NCI-H2081 (cell line): ENCODE measurements at regions not wholly inside any gene's neighbourhood (a gene's known extent, or its start where the extent isn't known, plus 50 kb on each side); places are given as distances from the start of the nearest gene placed in this dataset.

Source experiments
- DNase-seq, 2 experiments: peaks; one replicate each; lab custom pipeline; 2025; lab: John Stamatoyannopoulos, UW

- no peak for DNase-seq
Measured at GRCh38 chr13:80235967-80236302, 105.0 kb downstream of the SPRY2 start.

DNA sequence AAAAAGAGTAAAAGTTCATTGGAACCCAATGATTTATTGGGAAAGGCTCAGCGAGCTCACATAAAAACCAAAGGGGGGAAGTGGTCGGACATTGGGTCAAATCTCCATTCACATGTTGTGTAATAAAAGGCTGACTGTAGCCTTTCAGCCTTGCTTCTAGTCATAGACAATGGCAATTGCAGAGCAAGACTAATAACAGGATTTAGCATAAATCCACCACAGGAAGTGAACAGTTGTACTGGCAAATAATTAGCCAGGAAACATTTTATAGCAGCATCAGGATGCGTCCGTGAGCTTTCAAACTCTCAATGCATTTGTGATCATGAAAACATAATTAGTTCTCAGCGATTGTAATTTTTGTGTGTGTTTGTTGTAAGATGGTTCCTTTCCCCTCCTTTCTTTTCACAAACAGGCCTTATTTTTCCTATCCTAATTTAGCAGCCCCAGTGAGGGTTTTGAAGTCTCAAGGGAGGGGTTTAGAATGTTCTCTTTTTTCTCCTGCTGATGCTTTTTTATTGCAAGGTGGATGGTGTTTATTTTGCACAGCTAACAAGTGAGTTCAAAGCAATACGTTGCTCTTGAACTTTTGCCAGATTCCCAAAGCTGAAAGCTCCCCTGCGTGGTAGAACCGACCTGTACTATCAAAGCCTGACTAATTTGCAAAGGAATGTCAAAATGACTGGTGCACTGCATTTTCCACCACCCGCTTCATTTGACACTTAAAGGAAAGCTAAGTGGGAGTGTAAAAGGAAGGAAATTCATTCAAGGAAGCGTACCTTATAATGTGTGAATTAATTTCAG, 105.6 kb downstream of the SPRY2 start:
- DNase-seq = peak; percentile 20 to 55

- DNase-seq = no peak
Measured at GRCh38 chr13:80227645-80228044, 113.3 kb downstream of the SPRY2 start.

GRCh38 chr13:80226645-80227044, 114.3 kb downstream of the SPRY2 start:
- no peak for DNase-seq

DNA sequence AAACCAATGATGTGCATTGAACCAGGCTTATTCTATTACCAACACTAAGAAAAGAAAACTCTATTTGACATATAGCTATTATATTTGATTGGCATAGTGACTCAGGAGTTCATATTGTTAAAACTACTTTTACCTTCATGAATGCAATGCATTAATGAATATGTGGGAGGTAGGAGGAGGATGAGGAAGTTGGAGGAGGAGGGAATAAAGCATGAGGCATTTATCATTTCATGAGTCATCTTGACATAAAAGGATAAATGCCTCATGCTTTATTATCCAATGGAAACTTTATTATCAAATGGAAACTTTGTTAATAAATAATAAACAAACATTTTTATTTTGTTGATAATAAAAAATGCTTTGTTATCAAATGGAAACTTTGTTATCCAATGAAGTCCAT, 116.5 kb downstream of the SPRY2 start:
- no peak for DNase-seq

- no peak for DNase-seq
Measured at GRCh38 chr13:80217614-80218456, 123.1 kb downstream of the SPRY2 start.

DNA sequence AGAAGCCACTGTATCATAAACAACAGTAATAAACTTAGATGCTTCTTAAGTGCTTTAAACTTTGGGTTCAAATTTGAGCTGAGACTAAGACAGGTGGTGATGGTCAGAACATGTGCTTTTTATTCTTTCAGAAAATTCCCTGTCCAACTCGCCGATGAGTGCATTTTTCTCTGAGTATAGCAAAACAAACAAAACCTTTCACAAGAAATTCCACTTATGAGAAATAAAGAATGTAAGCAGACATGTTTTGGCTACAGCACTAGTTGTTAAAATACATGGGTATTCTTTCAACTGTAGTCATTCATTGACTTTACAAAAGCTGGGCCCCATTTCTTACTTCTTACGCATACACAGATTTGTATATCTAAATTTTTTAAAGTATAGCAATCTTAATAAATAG, 125.6 kb downstream of the SPRY2 start:
- DNase-seq = no peak

GRCh38 chr13:80214521-80214991, 126.4 kb downstream of the SPRY2 start:
- DNase-seq = no peak

GRCh38 chr13:80214050-80214449, 126.9 kb downstream of the SPRY2 start:
- DNase-seq = no peak

DNA sequence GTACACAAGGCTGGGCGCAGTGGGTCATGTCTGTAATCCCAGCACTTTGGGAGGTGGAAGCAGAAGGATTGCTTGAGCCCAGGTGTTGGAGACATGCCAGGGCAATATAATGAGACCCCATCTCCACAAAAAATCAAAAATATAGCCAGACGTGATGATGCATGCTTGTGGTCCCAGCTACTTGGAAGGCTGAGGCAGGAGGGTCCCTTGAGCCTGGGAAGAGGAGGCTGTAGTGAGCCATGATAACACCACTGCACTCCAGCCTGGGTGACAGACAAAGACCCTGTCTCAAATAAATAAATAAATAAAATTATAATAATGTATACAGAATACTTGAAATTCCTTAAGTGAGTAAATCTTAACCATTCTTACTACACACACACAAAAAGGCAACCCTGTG, 127.7 kb downstream of the SPRY2 start:
- DNase-seq = no peak

- no peak for DNase-seq
Measured at GRCh38 chr13:80211566-80211965, 129.4 kb downstream of the SPRY2 start.

DNA sequence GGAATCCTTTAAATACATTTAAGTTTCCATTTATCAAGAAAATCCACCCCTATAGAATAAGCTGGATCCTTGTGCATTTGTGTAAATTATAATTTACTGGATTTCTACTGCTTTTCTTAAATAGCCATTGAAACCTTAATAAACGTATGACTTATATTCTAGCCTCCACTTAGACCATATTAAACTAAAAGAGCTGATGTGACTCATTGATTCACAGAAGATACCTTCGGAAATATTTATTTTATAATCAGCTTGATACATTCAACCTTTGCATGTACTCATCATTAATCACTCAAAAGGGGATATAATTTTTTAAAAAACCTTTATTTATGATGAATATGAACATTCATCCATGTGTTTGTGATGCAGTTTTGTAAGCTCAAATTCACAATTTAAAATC, 136.3 kb downstream of the SPRY2 start:
- no peak for DNase-seq

- DNase-seq = no peak
Measured at GRCh38 chr13:80203496-80203895, 137.4 kb downstream of the SPRY2 start.

- no peak for DNase-seq
Measured at GRCh38 chr13:80201694-80202468, 139.0 kb downstream of the SPRY2 start.

- no peak for DNase-seq
Measured at GRCh38 chr13:80199585-80200292, 141.2 kb downstream of the SPRY2 start.

DNA sequence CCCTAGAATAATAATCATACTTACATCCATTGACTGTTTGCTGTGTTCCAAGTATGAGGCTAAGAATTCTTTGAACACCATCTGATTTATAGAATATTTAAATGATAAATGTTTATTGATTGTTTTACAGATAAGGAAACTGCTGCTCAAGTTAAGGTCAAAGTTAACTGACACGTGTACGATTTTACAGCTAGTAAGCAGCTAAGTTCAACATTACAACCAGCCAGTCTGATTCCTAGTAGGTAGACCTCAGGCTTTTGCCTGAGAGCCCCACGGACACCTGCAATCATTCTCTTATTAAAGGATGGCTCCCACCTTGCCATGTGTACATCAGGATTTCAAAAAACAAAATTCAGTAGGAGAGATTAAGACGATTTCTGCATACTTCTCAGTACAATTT, 141.9 kb downstream of the SPRY2 start:
- DNase-seq = no peak

GRCh38 chr13:80196756-80197155, 144.2 kb downstream of the SPRY2 start:
- no peak for DNase-seq

DNA sequence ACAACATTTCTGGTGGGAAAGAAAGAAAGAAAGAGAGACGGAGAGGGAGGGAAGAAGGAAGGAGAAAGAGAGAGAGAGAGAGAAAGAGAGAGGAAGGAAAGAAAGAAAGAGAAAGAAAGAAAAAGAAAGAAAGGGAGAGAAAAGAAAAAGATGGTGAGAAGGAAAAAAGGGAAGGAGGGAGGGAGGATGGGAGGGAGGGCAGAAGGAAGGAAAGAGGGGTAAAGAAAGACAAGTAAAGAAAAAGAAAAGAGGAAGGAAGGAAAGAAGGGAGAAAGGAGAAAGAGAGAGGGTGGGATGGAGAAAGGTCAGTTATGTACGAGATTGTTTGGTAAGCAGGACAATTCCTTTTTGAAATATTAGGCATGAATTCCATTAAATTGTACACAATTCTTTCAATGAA, 145.3 kb downstream of the SPRY2 start:
- no peak for DNase-seq

DNA sequence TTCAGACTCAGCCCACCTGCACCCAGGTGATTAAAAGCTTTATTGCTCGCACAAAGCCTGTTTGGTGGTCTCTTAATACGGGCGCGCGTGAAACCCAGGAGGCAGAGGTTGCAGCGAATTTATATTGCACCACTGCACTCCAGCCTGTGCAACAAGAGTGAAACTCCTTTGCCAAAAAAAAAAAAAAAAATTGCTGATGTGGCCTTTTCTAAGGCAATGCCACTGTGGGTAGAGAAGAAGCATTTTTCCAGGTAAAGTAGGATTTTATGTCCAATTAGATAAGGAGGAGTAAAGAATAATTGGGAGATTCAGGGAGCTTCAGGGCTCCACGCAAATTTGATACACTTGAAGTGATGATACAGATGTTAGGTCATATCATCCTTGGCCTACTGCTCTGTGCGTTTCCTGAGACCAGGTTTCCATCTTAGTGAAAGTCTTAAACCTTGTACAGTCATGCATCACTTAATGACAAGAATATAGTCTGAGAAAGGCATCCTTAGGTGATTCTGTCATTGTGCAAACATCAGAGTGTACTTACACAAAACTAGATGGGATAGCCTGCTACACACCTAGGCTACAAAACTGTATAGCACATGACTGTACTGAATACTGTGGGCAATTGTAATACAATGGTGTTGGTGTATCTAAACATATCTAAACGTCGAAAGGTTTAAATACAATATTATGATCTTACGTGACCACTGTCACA, 150.9 kb downstream of the SPRY2 start:
- no peak for DNase-seq

- DNase-seq = no peak
Measured at GRCh38 chr13:80180740-80181355, 160.1 kb downstream of the SPRY2 start.

DNA sequence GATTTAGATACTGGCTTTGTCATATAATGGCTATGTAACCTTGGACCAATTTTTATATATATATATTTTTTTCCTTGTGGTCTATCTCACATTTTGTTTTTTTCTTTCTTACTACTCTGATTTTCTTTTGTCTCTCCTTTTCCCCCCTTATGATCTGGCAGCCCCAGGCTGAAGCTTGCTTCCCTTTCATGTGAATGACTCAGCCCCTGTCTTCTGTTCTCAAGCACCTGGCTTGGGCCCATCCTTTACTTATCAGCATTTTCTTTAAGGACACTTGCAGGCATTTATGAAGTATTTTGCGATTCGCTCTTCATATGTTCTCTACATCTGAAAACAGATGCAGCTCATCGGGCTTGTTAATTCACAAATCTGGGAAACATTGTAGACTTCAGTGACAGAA, 163.6 kb downstream of the SPRY2 start:
- no peak for DNase-seq
